ENCODE measurements at regions not wholly inside any gene's neighbourhood (a gene's known extent, or its start where the extent isn't known, plus 50 kb on each side); places are given as distances from the start of the nearest gene placed in this dataset.

DNA sequence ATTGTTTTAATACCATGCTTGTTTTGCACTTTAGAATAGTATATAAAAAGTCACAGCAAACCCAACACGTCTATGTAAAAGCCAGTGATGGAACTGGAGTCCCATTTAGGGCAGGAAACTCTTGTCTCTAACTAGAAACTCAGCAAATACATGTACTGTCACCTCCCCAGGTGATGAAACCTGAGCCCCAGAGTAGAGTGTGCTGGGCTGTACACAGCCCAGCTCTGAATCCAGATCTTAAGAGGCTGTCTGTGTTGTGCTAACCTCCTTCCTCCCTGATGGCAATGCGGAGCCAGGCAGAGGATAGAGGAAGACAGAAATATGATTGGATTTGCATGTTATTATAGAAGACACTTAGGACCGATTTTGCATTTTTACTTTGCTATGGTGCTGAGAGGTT, 317.5 kb upstream of the TRIB2 start:
- no peak overlapping the region for H3K27ac ChIP-seq
- TF ChIP-seq, protein P1, sequence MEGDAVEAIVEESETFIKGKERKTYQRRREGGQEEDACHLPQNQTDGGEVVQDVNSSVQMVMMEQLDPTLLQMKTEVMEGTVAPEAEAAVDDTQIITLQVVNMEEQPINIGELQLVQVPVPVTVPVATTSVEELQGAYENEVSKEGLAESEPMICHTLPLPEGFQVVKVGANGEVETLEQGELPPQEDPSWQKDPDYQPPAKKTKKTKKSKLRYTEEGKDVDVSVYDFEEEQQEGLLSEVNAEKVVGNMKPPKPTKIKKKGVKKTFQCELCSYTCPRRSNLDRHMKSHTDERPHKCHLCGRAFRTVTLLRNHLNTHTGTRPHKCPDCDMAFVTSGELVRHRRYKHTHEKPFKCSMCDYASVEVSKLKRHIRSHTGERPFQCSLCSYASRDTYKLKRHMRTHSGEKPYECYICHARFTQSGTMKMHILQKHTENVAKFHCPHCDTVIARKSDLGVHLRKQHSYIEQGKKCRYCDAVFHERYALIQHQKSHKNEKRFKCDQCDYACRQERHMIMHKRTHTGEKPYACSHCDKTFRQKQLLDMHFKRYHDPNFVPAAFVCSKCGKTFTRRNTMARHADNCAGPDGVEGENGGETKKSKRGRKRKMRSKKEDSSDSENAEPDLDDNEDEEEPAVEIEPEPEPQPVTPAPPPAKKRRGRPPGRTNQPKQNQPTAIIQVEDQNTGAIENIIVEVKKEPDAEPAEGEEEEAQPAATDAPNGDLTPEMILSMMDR (IDR thresholded peaks at IDR 0.05): no peak
- TF ChIP-seq POLR2A (IDR thresholded peaks at IDR 0.05) (no peak), POLR2AphosphoS5 (IDR thresholded peaks at IDR 0.05; ENCODE audit: insufficient read depth in 1 of 2, low read depth in 1 of 2) (no peak)
- no peaks in the 10 kb centered on the region for H3K9me3 ChIP-seq
- intact Hi-C loops (cut with DNase I): no loop called here
- H3K36me3 ChIP-seq: no peaks in the 10 kb centered on the region
- no peak for DNase-seq (ENCODE audit: extremely low spot score in 2 of 2)
- no peaks in the 10 kb centered on the region for H3K27me3 ChIP-seq
- H3K4me3 ChIP-seq: no peak overlapping the region
- H3K4me1 ChIP-seq: no peaks in the 10 kb centered on the region

DNA sequence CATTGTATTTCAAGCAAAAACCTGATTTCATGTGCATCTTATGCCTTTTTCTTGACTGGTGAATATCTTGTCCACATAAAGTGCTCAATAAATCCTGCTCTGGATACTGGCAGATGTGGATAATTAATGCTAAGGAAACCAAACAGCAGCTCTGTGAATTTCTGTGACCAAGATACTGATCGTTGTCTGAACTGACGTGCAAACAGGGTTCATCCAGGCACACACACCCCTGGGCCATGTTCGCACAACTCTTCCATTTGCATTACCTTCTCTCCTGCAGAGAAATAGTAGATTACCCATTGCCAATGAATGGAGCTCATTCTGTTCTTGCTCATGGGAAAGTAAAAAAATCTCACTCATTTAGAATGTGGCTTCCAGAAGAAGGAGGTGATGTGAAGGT, 316.2 kb upstream of the TRIB2 start:
- Histone ChIP-seq H3K4me1 (no peaks in the 10 kb centered on the region), H3K27me3 (no peaks in the 10 kb centered on the region), H3K9me3 (no peaks in the 10 kb centered on the region), H3K27ac (no peak overlapping the region), H3K4me3 (no peak overlapping the region), H3K36me3 (no peaks in the 10 kb centered on the region)
- intact Hi-C loops (cut with DNase I): loop anchor here (10.0 kb wide), 1 partner anchor 594 kb away; no protein-coding TSS in a partner anchor
- no peak for TF ChIP-seq POLR2A (IDR thresholded peaks at IDR 0.05)
- no peak for TF ChIP-seq POLR2AphosphoS5 (IDR thresholded peaks at IDR 0.05; ENCODE audit: insufficient read depth in 1 of 2, low read depth in 1 of 2)
- TF ChIP-seq, protein P1 (IDR thresholded peaks at IDR 0.05): no peak
- DNase-seq (ENCODE audit: extremely low spot score in 2 of 2): no peak

DNA sequence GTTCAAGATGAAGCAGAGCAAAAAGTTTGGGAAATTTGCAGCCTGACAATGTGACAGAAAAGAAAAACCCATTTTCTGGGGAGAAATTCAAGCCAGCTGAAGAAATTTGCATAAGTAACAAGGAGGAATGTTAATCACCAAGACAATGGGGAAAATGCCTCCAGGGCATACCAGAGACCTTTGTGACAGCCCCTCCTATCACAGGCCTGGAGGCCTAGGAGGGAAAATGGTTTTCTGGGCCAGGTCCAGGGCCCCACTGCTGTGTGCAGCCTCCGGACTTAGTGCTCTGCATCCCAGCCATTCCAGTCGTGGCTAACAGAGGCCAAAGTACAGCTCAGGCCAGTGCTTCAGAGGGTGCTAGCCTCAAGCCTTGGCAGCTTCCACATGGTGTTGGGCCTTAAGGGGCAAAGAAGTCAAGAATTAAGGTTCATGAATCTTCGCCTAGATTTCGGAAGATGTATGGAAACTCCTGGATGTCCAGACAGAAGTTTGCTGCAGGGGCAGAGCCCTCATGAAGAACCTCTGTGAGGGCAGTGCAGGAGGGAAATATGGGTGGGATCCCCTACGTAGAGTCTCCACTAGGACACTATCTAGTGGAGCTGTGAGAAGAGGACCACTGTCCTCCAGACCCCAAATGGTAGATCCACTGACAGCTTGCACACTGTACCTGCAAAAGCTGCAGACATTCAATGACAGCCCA, 314.1 kb upstream of the TRIB2 start:
- Histone ChIP-seq H3K4me1 (no peaks in the 10 kb centered on the region), H3K36me3 (no peaks in the 10 kb centered on the region), H3K27me3 (no peaks in the 10 kb centered on the region), H3K9me3 (no peaks in the 10 kb centered on the region), H3K4me3 (no peak overlapping the region), H3K27ac (no peak overlapping the region)
- no peak for TF ChIP-seq POLR2AphosphoS5 (IDR thresholded peaks at IDR 0.05; ENCODE audit: insufficient read depth in 1 of 2, low read depth in 1 of 2)
- TF ChIP-seq, protein P1 (IDR thresholded peaks at IDR 0.05): no peak
- no peak for TF ChIP-seq POLR2A (IDR thresholded peaks at IDR 0.05)
- intact Hi-C loops (cut with DNase I): loop anchor here (10.0 kb wide), 1 partner anchor 592 kb away; no protein-coding TSS in a partner anchor
- no peak for DNase-seq (ENCODE audit: extremely low spot score in 2 of 2)

DNA sequence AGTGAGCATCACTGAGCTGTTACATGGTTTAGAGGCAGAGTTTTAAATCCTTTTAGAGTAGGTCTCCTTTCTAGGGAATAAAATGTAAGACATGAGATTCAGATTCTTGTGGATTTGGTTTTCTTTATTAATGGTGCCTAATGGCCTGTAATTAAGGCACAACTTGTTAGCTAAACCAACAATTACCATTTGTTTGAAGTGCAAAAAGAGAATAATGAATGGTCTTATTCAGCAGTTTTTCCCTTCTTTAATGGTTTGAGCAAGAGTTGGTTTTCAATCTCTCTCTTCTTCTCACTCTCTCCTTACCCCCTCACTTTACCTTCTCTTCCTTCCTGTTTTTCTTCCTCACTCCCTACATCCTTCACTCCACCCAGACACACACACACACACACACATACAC, 312.2 kb upstream of the TRIB2 start:
- Histone ChIP-seq H3K27ac (no peak overlapping the region), H3K36me3 (no peaks in the 10 kb centered on the region), H3K4me1 (no peaks in the 10 kb centered on the region), H3K4me3 (no peak overlapping the region), H3K9me3 (no peaks in the 10 kb centered on the region), H3K27me3 (no peaks in the 10 kb centered on the region)
- intact Hi-C loops (cut with DNase I): loop anchor here (10.0 kb wide), 1 partner anchor 590 kb away; no protein-coding TSS in a partner anchor
- TF ChIP-seq, protein P1 (IDR thresholded peaks at IDR 0.05): no peak
- TF ChIP-seq POLR2AphosphoS5 (IDR thresholded peaks at IDR 0.05; ENCODE audit: insufficient read depth in 1 of 2, low read depth in 1 of 2): no peak
- TF ChIP-seq POLR2A (IDR thresholded peaks at IDR 0.05): no peak
- DNase-seq (ENCODE audit: extremely low spot score in 2 of 2): no peak

DNA sequence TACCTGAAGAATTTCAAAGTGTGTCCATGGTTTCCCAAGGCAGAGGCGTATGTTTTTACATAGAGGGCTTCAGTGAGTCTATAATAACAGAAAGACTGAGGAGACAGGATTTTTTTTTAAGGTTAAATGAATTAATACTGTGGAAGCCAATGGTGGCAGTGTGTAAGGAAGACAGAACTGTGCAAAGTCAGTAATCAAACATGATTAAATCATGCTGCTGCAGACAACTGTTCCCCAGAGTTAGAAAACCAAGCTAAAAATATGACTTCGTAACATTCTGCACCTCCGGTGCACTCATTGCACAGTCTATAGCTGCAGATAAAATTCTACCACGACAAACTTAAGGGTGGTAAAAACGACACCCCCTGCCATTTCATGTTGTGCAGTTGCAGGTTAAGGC, 309.6 kb upstream of the TRIB2 start:
- H3K4me3 ChIP-seq: no peak overlapping the region

More for the DNA sequence above, 309.6 kb upstream of the TRIB2 start:
- no peaks in the 10 kb centered on the region for H3K36me3 ChIP-seq
- intact Hi-C loops (cut with DNase I): loop anchor here (10.0 kb wide), 1 partner anchor 588 kb away; no protein-coding TSS in a partner anchor
- H3K9me3 ChIP-seq: no peaks in the 10 kb centered on the region
- no peaks in the 10 kb centered on the region for H3K27me3 ChIP-seq
- no peaks in the 10 kb centered on the region for H3K4me1 ChIP-seq
- TF ChIP-seq POLR2AphosphoS5 (IDR thresholded peaks at IDR 0.05; ENCODE audit: insufficient read depth in 1 of 2, low read depth in 1 of 2): no peak
- TF ChIP-seq, protein P1 (IDR thresholded peaks at IDR 0.05): no peak
- no peak for TF ChIP-seq POLR2A (IDR thresholded peaks at IDR 0.05)
- DNase-seq (ENCODE audit: extremely low spot score in 2 of 2): no peak
- H3K27ac ChIP-seq: no peak overlapping the region
